Activated CD4-positive, CD25-positive, alpha-beta regulatory T cell treated with anti-CD3 and anti-CD28 coated beads, Interleukin-2, amount 50 U/mL, for 72 hours (primary cell): ENCODE measurements at regions not wholly inside any gene's neighbourhood (a gene's known extent, or its start where the extent isn't known, plus 50 kb on each side); places are given as distances from the start of the nearest gene placed in this dataset.

Experiments used
- DNase-seq: peaks from one replicate; pipeline ENCODE4 v3.0.0; 2021

DNA sequence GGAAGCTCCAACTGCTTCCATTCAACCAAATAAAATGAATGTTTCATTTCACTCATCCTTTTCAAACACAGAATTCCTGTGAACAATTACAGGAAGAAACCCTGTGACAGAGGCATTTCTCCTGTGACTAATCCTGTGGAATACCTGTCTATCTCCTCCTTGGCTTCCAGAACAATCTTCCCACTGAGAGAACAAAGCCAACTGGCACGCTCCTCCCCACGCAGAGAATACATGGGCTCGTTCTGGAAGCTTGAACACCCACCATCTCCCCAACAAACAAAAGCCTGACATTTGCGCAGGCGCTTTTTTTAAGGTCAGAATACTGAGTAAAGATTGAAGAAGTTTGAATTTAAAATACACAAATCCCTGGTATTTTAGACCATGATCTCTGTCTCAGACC, 104.7 kb upstream of the SLC66A3 start:
- DNase-seq = no peak

DNA sequence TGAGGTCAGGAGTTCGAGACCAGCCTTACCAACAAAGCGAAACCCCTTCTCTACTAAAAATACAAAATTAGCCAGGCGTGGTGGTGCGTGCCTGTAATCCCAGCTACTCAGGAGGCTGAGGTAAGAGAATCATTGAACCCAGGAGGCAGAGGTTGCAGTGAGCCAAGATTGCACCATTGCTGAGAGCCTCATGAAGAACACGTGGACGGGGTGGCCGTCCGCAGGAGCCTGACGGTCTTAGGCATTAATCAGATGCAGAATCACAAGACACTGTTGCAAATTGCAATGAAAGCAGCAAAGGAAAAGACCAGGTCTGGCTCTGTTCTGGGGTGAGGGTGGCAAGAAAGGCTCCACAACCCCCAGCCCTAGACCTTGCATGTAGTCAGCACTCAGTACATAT, 104.0 kb upstream of the SLC66A3 start:
- DNase-seq = no peak

DNA sequence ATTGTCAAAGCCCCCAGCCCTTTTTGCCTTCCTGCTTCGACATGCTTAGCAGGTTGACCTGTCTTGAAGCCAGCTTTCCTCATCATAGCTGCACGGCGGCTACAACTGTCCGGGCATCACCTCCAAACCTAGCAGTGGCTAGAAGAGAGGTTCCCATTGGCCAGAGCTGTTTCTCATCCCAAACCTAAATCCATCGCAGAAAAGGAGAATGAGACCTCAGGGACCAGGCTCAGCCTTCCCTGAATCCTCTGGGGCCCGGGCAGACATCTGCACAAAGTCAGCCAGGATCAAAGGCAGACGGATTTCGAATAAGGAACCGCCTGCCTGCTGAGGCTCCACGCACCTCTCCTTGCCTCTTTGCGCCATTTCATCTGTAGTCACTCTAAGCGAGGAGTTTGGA, 101.7 kb upstream of the SLC66A3 start:
- no peak for DNase-seq

DNA sequence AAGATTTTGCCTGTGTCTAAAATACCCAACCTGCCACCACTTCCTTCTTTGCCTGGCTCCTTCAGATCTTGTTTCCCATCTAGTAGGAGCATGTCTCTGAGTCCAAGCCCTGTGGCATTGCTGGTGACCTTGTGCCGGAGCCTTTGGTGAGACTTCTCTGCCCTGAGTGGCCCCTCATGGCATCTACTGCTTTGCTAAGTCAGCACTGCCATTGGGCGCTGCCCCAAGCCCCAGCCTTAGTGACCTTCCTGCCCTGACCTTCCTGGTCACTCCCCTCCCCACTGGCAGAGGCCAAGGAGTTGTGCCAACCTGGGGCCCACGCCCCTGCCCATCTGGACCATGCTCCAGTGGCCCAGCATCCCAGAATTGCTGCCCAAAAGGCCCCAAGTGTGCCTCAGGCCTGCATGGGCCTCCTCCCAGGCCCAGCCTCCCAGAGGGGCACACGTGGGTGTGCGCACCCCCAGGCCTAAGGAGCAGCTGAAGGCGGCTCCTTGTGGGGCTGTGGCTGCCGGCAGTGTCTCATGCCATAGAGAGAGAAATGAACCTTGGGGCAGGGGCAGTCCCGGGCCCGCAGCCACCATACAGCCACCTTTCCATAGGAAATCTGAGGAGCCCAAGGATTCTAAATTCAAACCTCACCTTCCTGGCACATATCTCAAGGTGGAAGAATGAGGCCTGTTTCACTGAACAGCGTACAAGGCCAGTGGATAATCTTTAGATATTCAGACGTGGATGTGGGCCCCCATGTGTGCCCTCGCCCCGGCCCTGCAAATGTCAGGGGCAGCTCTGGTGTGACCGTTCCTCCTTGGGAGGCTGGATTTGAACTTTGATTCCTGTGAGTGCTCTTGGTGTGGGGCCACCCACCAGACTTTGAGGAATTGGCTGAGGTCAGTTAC, 100.2 kb upstream of the SLC66A3 start:
- no peak for DNase-seq

DNA sequence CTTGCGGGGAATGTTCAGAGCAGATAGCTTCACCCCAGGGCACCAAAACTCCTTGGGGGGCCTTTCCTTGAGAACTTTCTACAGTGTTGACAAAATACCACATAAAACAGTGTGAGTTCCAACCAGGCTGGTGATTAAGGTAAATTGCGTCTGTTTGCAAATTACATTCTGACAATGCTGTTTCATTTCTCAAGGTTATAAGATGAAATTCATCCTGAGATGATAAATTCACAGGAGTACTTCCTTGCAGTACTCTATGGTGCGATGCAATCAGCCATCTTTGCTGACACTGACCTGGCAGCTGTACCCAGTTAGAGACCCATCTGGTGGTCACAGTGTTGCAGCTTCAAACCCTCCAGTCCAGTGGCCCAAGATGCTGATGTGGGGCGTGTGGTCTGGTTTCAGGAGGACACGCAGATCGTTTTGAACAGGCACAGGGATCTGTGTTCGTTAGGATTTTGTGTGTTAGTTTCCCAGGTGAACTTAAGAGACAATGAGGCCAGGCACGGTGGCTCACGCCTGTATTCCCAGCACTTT, 99.5 kb upstream of the SLC66A3 start:
- no peak for DNase-seq

DNA sequence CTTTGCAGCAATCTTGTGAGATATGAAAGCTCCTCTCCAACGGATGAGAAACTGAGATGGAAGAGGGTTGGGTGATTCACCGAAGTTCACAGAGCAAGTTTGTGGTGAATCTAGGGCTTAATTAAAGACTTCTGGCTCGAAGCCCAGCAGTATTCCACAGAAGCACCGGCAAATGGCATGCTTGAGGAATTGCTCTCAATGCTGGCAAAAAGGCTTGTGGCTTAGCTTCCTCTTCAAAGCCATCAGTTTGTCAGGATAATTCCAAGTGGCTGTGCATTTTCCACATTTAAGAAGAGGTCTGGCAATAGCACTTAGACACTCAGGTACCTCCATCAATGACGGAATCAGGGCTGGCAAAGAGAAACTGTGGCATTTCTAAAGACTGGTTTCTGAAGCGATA, 98.7 kb upstream of the SLC66A3 start:
- no peak for DNase-seq

DNA sequence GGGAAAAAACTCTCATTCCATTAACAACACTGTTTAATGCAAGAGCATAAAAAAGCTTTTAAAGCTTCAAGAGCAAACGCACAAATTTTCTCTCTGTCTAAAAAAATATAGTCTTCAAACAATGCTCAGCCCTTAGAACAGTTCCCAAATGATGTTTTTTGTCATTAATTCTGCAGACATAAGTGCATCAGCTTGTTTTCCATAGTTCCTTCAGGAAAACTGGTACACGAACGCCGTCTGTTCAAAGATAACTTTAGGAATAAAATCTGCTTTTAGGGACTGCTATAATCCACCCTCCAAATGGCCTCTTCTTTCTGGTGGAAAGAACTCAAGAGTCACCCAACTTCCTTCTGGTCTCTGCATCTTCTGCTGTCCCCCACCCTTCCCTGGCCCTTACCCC, 98.2 kb upstream of the SLC66A3 start:
- no peak for DNase-seq

DNA sequence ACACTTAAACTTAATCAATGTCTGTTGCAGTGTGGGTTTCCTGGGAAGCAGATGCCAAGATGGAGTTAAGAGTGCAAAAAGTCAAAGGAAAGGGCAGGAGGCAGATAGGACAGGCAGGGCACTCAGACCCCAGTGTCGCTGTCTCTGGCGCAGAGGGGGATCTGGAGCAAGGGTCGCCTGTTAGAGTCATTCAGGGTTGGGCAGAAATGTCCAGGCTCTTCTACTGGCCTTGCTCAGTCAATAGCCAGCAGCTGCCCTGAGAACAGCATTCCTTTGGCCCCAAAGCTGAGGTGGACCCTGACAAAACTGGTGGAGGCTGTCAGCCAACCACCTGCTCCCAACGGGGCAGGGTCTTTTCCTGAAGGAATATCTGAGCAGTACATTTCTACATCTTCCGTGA, 97.1 kb upstream of the SLC66A3 start:
- DNase-seq = no peak

DNA sequence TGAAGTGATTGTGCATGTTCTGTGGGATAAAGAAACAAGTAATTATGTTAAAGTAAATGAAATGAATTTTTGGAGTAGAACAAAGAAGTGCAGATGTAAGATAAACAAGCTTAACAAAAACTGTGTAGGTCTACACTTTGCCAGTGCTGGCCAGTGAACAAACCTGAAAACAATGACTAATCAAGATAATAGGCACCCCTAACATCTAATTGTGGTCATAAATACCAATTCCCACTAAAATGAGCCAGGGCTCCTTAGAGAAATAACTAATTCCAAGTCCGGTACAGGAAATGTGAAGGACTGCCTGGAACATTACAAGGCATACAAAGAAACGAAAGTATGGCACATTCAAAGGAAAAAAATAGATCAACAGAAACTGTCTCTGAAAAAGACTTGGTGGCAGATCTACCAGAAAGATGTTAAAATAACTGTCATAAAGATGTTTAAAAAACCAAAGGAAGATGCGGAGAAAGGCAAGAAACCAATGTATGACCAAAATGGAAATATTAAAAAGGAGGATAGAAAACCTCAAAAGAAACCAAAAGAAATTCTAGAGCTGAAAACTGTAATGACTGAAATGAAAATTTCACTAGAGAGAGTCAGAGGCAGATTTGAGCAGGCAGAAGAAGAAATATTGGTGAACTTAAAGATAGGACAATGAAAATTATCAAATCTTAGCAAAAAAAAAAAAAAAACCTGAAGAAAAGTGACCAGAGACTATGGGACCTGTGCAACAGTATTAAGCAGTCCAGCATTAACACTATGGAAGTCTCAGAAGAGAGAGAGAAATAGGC, 94.7 kb upstream of the SLC66A3 start:
- DNase-seq = no peak

DNA sequence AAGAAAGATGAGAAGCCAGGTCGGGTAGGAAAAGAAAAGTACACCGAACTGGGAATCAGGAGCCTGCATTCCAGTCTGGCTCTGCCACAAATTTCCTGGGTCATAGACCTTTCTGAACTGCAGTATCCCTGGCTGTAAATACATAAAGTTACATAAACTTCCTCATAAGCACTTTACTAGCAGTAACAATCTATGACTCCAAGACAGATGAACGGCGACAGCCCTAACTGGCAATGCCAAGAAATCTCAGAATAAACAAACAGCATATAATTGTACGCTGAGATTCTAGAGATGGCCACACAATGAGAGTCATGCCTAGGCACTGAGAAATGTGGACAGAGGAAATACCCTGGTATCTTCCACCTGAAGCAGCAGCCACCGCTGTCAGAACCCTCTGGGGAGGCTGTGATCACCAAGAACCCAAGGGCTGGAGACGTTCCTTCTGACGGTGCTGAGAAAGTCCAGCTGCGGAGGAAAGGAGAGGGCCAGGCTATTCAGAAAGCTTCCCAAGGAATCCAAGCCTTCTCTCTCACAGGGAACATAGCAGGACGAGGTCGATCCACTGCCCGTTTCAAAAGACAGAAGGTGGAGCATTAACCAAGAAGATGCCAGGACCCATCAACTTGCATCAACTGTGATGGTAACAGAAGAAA, 89.3 kb upstream of the SLC66A3 start:
- no peak for DNase-seq

DNA sequence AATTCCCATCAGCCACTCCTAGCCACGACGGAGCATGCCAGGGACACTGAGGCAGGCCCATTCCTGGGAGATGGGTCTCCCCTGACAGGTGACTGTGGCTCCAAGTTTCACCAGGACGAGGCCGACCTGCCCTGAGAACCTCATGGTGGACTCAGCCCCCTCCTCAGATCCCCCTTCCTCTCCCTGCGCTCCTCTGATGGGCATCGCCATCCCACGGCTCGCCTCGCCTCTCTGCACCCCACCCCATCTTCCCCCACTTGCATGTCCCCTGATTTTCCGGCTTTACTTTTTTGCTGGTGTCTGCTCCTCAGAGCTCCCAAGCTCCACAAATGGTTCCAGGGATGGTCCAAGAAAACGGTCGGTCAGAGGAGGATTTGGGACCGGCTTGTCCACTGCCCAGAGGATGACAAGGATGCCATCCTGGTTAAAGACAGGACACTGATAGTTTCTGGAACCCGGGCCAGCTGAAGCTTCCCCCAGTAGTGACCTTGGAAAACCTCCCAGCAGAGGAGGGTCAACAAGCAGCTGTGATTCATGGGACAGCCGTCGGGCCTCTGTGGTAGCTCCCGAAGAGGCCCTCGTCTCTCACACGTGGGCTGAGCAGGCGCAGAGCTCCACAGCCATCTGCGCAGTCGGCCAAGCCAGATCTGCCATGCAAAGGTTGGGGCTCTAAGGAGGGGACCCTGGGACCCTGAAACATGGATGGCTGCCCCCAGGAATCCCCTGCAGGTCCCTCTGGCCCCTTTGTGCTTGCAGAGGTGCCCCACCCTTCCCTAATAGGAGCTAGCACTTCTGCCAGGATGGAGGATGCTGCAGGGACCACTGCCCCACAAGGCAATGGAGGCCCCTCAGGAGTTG, 87.8 kb upstream of the SLC66A3 start:
- DNase-seq = no peak

DNA sequence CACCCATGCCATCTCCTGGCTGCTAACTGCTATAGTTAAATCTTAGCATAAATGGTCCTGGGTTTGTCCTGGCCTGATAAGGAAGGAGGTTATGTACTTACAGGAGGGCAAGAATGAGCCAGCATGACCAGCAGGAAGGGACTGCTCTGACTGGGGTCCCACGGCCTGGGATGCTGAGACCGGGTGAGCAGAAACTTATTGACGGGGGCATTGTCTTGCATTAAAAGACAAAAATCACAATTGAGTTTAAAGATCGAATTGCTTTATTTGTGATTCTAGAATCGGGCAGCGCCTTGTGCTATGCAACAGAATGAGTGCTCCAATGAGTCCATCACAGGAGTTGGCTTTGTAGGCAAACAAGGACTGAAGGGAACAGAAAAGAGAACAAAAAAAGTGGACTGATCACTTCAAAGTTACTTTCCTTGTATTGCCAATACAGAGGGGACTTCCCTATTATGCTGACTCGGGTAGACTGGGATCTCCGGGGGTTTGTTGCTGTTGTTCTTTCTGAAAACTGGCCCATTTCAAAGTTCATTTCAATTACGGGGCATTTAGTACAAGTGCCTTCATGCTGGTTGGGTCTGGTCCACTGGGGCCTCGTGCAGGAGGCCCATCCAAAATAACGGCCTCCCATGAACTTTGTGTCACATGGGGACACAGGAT, 87.1 kb upstream of the SLC66A3 start:
- DNase-seq = no peak

DNA sequence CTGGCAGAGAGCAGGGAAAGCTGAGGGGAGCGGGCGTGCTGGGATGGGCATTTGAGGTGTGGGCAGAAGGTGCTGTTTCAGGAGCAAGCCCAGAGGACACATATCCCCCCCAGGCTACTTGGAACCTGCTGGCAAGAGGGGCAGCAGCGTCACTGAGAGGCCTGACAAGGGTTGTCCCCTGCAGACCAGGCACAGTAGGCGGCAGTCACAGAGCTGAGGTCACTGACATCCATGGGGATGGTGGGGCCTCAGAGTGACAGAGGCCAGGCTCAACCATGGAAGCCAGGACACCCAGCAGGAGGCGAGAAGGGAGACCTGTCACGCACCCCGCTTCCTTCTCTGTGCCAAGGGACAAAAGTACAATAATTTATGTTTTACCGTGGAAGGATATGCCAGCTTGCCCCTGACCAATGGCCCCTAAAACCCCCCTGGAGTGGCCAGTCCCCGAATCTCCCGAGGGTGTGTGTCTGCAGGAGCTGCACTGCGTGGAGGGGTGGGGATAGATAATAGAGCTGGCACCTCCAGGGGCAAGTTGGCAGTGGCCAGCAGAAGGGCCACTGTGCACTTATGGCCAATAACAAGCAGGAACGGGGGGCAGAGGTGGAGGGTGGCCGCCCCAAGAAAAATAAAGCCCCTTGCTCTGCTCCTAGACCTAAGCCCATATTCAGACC, 86.3 kb upstream of the SLC66A3 start:
- no peak for DNase-seq

DNA sequence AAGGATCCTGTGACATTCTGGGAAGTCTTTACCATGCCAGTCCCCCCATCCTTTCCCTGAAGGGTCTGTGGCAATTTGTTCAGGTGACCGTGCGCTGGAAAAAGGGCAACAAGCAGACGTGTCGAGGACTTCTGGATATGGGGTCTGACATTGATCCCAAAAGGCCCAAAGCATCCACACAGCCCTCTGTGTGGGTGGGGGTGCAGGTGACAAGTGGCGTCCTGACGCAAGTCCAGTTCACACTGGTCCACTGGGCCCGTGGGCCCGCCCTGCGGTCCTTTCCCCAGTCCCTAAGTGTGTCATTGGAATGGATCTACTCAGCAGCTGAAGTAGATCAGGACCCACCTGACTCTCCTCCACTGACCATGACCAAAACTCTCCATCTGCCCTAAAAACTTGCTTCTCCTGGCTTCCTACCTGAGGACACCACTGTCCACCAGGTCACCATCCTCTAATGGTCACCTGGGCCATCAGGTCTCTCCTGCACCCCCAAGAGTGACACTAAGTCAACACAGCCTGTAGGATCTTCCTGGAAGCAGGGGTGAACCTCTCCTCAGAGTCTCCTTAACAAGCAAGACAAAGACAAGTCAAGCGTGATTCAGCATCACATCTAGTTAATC, 85.6 kb upstream of the SLC66A3 start:
- no peak for DNase-seq

DNA sequence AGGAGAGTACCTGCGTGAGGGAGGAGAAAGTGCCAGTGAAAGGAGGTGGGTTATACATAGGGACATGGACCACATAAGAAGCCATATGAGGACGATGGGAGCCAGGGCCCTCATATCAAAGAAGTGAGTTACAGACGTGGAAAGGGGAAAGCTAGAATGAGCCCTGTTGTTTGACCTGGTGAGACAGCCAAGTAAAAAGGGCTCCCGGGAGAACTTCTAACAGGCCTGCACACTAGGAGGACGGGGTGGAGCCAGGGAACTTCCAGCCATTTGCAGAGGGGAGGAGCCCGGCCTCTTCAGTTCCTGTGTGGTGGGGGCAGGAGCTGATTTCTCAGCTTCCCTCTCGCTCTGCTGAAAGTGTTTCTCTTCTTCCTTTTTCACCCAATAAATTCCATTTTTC, 84.1 kb upstream of the SLC66A3 start:
- no peak for DNase-seq

DNA sequence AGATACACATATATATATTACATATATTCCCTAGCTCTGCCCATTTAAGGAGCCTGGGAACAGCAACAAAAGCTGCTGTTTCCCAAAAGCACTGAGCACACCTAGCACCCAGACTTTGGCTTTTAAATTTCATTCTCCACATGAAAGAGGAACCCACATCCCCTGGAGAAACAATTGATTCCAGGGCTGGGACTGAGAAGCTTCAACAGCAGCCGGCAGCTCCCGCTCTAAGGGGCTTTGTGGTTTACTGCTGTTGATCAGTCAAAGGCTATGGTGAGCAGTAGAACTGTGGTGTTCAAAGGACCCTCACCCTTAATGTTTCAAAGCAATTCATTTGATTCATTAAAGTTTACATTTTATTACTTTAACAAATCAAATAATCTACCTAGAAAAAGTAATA, 83.3 kb upstream of the SLC66A3 start:
- DNase-seq = no peak

DNA sequence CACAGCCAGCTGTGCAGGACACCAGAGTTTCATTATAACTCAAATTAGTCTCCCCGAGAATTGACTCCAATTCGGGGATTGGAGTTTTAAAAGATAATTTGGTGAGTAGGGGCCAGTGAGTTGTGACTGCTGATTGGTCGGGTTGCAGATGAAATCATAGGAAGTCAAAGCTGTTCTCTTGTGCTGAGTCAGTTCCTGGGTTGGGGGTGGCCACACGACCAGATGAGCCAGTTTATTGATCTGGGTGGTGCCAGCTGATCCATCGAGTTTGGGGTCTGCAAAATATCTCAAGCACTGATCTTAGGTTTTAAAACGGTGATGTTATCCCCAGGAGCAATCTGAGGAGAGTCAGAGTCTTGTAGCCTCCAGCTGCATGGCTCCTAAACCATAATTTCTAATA, 82.7 kb upstream of the SLC66A3 start:
- no peak for DNase-seq

DNA sequence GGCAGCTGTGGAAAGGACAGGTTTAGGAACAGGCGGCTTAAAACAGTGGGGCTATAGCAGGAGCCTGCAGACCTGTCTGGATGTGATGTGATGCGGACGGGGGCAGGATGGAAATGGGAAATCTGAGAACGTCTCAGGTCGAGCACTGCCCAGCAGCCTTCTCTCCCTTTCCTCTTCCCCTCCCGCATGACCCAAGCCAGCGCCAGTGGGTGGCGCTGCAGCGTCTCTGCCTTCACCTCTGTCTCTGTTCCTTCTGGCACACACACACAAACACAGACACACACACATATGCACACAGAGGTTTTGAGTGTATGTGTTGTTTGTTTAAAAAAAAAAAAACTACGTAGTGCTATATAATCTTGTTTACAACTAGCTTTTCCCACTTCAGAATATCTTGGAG, 82.0 kb upstream of the SLC66A3 start:
- no peak for DNase-seq

DNA sequence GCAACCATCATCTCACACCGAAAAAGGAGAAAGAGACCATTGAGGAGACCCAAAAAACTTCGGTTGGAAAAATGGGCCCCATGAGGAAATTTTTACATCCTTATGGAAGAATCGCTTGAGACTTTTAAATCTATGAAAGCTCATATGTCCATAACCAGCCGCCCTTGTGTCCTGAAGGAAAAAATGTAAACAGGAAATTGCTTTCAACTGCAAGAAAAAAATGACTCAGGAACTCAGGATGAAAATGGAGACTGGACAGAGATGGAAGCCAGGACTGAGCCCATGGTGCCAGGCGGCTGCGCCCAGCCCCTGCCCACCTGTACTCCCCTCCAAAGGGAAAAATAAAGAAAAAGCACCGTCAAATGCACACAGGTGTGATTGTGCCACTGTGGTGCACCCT, 81.5 kb upstream of the SLC66A3 start:
- no peak for DNase-seq

DNA sequence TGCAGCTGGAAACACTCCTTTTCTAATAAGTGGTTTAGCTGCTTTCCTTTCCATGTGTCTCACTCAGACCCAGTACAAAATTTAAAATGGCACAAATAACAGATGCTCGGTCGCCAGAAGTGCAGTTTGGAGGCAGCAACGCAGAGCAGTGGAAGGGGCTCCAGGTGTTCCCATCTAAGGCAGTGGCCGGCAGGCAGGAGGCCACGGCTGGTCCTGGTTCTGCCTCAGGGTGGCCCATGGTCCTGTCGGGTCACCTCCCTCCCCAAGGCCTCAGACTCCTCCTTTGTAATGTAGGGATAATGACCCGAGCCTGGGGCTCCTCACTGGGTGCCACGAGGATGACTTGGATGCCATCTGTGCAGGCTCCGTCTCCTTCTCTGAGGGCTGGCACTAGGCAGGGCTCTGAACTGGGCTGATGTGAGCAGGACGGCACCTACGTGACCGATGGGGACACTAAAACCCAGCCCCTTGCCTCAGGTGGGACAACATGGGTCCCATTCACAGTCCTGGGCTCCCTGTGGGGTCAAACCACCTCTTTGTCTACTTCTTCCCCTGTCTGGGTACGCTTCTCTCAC, 80.9 kb upstream of the SLC66A3 start:
- no peak for DNase-seq

DNA sequence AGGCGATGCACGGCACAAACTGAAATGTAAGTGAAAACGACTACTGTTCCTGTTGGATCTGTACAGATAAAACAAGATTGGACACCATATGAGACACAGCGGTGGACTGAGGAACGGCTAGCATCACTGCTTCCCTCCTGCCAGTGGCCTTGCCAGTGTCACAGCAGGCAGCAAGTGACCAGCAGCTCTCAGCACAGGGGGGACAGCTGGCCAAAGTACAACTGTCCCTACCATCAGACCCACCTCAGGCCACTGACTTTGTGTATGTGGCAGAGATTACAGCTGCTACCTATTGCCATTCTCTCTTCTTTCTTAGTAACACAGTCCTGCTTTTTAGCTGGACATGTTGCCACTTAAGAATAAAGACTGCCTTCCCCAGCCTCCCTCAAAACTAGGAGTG, 80.0 kb upstream of the SLC66A3 start:
- no peak for DNase-seq
